ENCODE measurements at regions not wholly inside any gene's neighbourhood (a gene's known extent, or its start where the extent isn't known, plus 50 kb on each side); places are given as distances from the start of the nearest gene placed in this dataset.

DNA sequence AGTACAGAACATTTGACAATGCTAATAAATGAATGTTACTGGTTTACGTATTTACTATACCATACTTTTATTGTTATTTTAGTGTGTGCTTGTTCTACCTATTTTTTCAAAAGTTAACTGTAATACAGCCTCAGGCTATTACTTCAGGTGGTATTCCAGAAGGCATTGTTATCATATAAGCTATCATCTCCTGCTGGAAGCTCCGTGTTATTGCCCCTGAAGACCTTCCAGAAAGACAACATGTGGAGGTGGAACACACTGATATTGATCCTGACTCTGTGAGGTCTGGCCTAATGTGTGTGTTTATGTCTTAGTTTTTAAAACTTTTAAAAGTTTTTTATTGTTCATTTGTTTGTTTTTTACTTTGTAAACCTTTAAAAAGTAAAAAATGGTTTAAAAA is 509.8 kb upstream of the SPRY2 start:
- WGBS (ENCODE audit: insufficient coverage), result 100% methylated on average over 1 of the region's 2 CpGs
- TF ChIP-seq EZH2 (IDR thresholded peaks at IDR 0.05; ENCODE audit: borderline replicate concordance, insufficient read depth, low read depth, low read length, poor library complexity, severe bottlenecking), result no peak
- no peak for TF ChIP-seq CTCF (IDR thresholded peaks at IDR 0.05)
- no peak overlapping the region for H3K4me3 Mint-ChIP-seq
- H3K27ac ChIP-seq (ENCODE audit: low read length in 2 of 2), result no peak overlapping the region
- intact Hi-C loops (cut with micrococcal nuclease), result no loop called here
- ChIA-PET POLR2A (no interaction called here), CTCF (no interaction called here)
- H3K9ac ChIP-seq (ENCODE audit: low read length), result no peak overlapping the region
- H3K9me3 Mint-ChIP-seq (ENCODE audit: insufficient read depth), result no peaks in the 10 kb centered on the region
- no peak overlapping the region for H3K4me3 ChIP-seq (ENCODE audit: control extremely low read depth in 1 of 5, extremely low read depth in 1 of 5, insufficient read depth in 1 of 5, low read depth in 2 of 5, low read length in 4 of 5)
- H4K20me1 ChIP-seq (ENCODE audit: control insufficient read depth, insufficient read depth, low read length, poor library complexity, severe bottlenecking), result no peaks in the 10 kb centered on the region
- no peak overlapping the region for H2AFZ ChIP-seq (ENCODE audit: insufficient read depth, low read depth, low read length, poor library complexity, severe bottlenecking)
- no peak overlapping the region for H3K4me2 ChIP-seq (replicated peaks; ENCODE audit: low read depth, low read length, poor library complexity, severe bottlenecking)
- H3K27me3 Mint-ChIP-seq, result no peaks in the 10 kb centered on the region
- no peaks in the 10 kb centered on the region for H3K4me1 Mint-ChIP-seq
- no peaks in the 10 kb centered on the region for H3K36me3 ChIP-seq (replicated peaks in 1 of 2; ENCODE audit: control extremely low read depth in 1 of 2, control insufficient read depth in 1 of 2, extremely low read depth in 1 of 2, insufficient read depth in 2 of 2, low read length in 1 of 2)
- H3K27ac Mint-ChIP-seq, result no peak overlapping the region
- DNase-seq (no peak), ATAC-seq (ENCODE audit: low read depth) (no peak)
- H3K4me1 ChIP-seq (ENCODE audit: control insufficient read depth in 2 of 2, insufficient read depth in 2 of 2, low read length in 2 of 2), result no peaks in the 10 kb centered on the region
- H3K79me2 ChIP-seq (ENCODE audit: control insufficient read depth, insufficient read depth, low read length), result no peaks in the 10 kb centered on the region
- no peaks in the 10 kb centered on the region for H3K9me3 ChIP-seq (ENCODE audit: control extremely low read depth in 1 of 3, control insufficient read depth in 2 of 3, insufficient read depth in 1 of 3, low read length in 2 of 3)
- H3K27me3 ChIP-seq (replicated peaks in 1 of 4; ENCODE audit: control extremely low read depth in 1 of 4, control insufficient read depth in 3 of 4, insufficient read depth in 4 of 4, low read length in 3 of 4), result no peaks in the 10 kb centered on the region

DNA sequence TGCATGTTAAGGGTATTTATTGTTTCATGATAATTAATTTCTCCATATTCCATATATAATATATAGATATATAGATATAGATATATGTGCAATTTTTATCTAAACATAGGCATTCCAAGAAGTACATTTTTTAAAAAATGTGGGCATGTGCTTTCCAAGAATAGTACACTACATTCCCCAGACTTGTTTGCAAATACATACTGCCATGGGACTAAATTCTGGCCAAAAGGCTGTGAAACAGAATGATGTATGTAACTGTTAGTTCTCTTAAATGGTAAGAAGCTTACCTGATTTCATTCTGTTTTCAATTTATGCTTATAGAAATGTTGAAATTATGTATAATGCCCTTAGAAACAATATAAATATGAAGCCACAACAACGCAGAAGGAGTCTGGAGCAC is 503.2 kb upstream of the SPRY2 start:
- H3K4me3 Mint-ChIP-seq, result no peak overlapping the region
- no peaks in the 10 kb centered on the region for H3K27me3 Mint-ChIP-seq
- H3K4me1 Mint-ChIP-seq, result no peaks in the 10 kb centered on the region
- Histone ChIP-seq H3K36me3 (replicated peaks in 1 of 2; ENCODE audit: control extremely low read depth in 1 of 2, control insufficient read depth in 1 of 2, extremely low read depth in 1 of 2, insufficient read depth in 2 of 2, low read length in 1 of 2) (no peaks in the 10 kb centered on the region), H2AFZ (ENCODE audit: insufficient read depth, low read depth, low read length, poor library complexity, severe bottlenecking) (no peak overlapping the region), H3K4me3 (ENCODE audit: control extremely low read depth in 1 of 5, extremely low read depth in 1 of 5, insufficient read depth in 1 of 5, low read depth in 2 of 5, low read length in 4 of 5) (no peak overlapping the region), H3K9me3 (ENCODE audit: control extremely low read depth in 1 of 3, control insufficient read depth in 2 of 3, insufficient read depth in 1 of 3, low read length in 2 of 3) (no peaks in the 10 kb centered on the region), H3K27me3 (replicated peaks in 1 of 4; ENCODE audit: control extremely low read depth in 1 of 4, control insufficient read depth in 3 of 4, insufficient read depth in 4 of 4, low read length in 3 of 4) (no peaks in the 10 kb centered on the region), H3K9ac (ENCODE audit: low read length) (no peak overlapping the region), H4K20me1 (ENCODE audit: control insufficient read depth, insufficient read depth, low read length, poor library complexity, severe bottlenecking) (no peaks in the 10 kb centered on the region), H3K4me2 (replicated peaks; ENCODE audit: low read depth, low read length, poor library complexity, severe bottlenecking) (no peak overlapping the region), H3K79me2 (ENCODE audit: control insufficient read depth, insufficient read depth, low read length) (no peaks in the 10 kb centered on the region), H3K27ac (ENCODE audit: low read length in 2 of 2) (no peak overlapping the region), H3K4me1 (ENCODE audit: control insufficient read depth in 2 of 2, insufficient read depth in 2 of 2, low read length in 2 of 2) (no peaks in the 10 kb centered on the region)
- ATAC-seq (ENCODE audit: low read depth), result no peak
- CTCF ChIA-PET, result no interaction called here
- H3K27ac Mint-ChIP-seq, result no peak overlapping the region
- TF ChIP-seq EZH2 (IDR thresholded peaks at IDR 0.05; ENCODE audit: borderline replicate concordance, insufficient read depth, low read depth, low read length, poor library complexity, severe bottlenecking), result no peak
- TF ChIP-seq CTCF (IDR thresholded peaks at IDR 0.05), result no peak
- POLR2A ChIA-PET, result no interaction called here
- intact Hi-C loops (cut with micrococcal nuclease), result no loop called here
- no peak for DNase-seq
- no CpG with 5 or more reads among the region's 1 CpG for WGBS (ENCODE audit: insufficient coverage)
- no peaks in the 10 kb centered on the region for H3K9me3 Mint-ChIP-seq (ENCODE audit: insufficient read depth)
